T-helper 1 cell treated with Interleukin-12 subunit alpha and Interleukin-12 subunit beta and Interleukin-4 antibody, amounts not matched to agents 30 ng/mL and 1 ng/mL, for 36 hours (primary cell): ENCODE measurements at regions not wholly inside any gene's neighbourhood (a gene's known extent, or its start where the extent isn't known, plus 50 kb on each side); places are given as distances from the start of the nearest gene placed in this dataset.

Source experiments
- intact Hi-C: fragments of 100-400 bp; cut with micrococcal nuclease; formaldehyde crosslinking; loops from one replicate; pipeline ENCODE4 v1.15.1; 2024

GRCh38 chr1:29744684-29745490 lies 508.6 kb downstream of the PTPRU start:
- intact Hi-C loops, result no loop called here

GRCh38 chr1:29743931-29744330 lies 507.6 kb downstream of the PTPRU start:
- intact Hi-C loops, result no loop called here

- intact Hi-C loops, result no loop called here
Observed at GRCh38 chr1:29743264-29743663, 506.9 kb downstream of the PTPRU start.

- intact Hi-C loops, result no loop called here
Observed at GRCh38 chr1:29739176-29739575, 502.9 kb downstream of the PTPRU start.

DNA sequence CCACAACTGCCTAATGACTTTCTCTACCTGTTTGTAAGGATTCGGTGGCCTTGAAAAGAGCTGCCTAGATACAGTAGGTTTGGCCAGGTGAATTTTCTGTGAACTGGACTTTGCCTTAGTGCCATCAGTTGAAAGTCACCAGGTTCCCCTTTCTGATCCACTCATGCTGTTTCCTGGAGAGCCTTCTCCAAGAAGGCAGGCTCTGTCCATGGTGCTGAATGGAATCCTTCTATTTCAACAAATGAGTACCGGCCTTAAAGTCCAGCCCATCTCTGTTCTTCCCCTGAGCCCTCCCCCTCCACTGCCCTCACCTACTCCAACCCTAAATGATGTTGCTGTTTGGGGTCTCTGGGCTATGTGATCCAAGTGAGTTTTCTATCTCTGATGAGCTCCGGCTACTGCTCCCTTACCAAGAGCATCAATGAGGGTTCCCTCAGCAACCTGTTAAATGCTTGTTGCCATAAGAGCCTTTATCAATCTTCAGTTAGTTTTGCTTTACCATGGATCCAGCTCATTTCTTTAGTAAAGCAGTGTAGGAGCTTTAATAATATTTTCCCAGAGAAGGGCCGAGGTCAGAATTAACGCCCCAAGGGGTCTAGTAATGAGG lies 500.4 kb downstream of the PTPRU start:
- intact Hi-C loops, result no loop called here

DNA sequence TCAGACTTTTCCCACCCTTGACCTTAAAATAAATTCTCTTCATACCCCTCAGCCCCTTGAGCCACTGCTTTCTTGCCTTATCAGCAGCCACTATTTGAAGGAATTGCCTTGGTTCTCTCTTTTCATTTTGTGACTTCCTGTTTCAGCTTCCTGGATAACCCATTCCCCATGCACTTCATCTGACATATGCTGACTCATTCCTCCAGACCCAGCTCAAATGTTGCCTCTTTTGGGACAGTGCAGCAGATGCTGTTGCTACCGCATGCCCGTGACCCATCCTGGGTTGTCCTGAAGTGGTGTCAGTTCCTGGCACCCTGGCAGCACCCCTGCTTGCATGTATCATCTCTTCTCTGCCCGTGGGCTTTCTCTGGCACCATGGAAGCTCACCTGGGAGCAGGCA lies 496.1 kb downstream of the PTPRU start:
- intact Hi-C loops, result no loop called here

- intact Hi-C loops, result no loop called here
Observed at GRCh38 chr1:29730623-29731022, 494.3 kb downstream of the PTPRU start.

- intact Hi-C loops, result no loop called here
Observed at GRCh38 chr1:29729281-29729680, 493.0 kb downstream of the PTPRU start.

DNA sequence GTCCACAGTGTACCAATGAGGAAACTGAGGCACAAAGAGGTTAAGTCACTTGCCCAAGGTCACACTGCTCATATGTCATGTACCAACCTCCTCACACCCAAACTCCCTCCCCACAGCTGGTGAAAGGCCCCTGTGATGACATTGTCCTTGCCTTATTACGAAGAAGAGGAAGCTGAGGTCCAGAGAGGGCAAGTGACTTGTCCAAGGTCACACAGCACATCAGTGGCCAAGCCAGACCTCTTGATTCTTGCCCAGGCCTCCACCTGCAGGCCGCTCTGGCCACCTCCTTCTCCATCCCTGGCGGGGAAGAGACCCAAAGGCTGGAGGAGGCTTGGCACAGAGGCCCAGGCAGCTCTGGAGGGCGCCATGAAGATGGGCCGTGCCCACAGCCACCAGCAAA lies 492.4 kb downstream of the PTPRU start:
- intact Hi-C loops, result no loop called here

GRCh38 chr1:29725262-29725661 lies 488.9 kb downstream of the PTPRU start:
- intact Hi-C loops, result no loop called here

- intact Hi-C loops, result no loop called here
Observed at GRCh38 chr1:29722598-29722997, 486.3 kb downstream of the PTPRU start.

DNA sequence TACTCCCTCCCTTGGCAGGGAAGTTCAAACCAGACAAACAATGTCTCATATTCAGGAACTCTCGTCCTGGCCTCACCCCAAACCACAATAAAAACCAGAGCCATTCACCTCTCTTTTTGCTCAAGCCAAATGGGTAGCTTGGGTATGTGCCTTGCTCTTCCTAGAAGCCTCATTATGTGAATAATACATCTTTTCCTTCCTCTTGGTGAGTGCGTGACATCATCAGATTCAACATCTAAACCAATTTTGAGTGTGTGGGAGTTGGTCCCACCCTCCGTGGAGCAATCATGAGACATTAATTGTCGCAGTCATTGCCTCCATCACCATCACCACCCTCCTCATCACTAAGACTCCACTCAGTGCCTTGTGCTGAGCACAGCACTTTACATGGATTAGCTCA lies 482.9 kb downstream of the PTPRU start:
- intact Hi-C loops, result no loop called here

DNA sequence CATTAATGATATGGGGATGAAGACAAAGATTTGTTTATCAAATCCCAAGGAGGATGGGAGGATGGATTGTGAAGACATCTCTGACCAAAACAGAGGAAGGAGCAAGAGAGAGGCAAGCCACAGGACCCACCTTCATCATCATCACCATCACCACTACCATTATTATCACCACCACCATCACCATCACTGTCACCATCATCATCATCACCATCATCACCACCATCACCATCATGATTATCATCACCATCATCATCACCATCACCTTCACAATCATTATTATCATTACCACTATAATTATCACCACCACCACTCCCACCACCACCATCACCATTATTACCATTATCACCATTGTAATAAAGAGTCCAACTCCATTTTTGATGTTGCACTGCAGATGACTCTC lies 482.5 kb downstream of the PTPRU start:
- intact Hi-C loops, result no loop called here

DNA sequence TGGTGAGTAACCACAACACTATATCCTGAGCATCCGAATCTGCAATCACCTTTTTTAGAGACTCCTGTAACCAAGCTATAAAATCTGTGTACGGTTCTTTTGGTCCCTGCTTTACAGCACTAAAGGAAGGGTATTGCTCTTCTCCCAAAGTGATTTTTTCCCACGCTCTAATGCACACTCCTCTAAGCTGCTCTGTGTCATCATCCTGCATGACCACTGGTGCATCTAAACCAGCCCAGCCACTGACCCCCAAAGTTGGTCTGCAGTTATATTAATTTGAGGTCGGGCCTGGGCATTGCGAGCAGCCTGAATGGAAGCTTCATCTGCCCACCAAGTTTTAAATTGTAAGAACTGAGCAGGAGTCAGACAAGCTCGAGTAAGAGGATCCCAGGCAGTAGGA lies 480.0 kb downstream of the PTPRU start:
- intact Hi-C loops, result no loop called here

- intact Hi-C loops, result loop anchor here (2.0 to 5.0 kb wide), 2 partner anchors 63 to 478 kb away; no protein-coding TSS in a partner anchor
Observed at GRCh38 chr1:29713857-29714256, 477.5 kb downstream of the PTPRU start.

GRCh38 chr1:29712801-29713200 lies 476.5 kb downstream of the PTPRU start:
- intact Hi-C loops, result loop anchor here (2.0 to 5.0 kb wide), 2 partner anchors 64 to 480 kb away; no protein-coding TSS in a partner anchor

DNA sequence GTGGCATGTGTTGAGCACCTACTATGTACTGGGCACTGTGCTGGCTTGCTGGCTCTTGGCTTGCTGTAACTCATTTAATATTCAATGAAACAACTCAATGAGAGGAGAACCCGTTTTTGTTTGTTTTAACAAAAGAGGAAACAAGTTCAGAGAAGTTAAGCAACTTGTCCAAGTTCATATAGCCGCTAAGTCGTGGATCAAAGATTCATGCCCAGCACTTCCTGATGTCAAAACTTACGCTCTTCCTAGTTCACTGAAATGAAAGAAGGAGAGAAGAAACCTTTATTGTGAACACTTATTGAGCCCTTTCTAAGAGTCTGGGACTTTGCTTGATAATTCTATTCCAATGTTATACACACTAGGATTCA lies 475.9 kb downstream of the PTPRU start:
- intact Hi-C loops, result loop anchor here (2.0 to 5.0 kb wide), 2 partner anchors 65 to 480 kb away; no protein-coding TSS in a partner anchor

DNA sequence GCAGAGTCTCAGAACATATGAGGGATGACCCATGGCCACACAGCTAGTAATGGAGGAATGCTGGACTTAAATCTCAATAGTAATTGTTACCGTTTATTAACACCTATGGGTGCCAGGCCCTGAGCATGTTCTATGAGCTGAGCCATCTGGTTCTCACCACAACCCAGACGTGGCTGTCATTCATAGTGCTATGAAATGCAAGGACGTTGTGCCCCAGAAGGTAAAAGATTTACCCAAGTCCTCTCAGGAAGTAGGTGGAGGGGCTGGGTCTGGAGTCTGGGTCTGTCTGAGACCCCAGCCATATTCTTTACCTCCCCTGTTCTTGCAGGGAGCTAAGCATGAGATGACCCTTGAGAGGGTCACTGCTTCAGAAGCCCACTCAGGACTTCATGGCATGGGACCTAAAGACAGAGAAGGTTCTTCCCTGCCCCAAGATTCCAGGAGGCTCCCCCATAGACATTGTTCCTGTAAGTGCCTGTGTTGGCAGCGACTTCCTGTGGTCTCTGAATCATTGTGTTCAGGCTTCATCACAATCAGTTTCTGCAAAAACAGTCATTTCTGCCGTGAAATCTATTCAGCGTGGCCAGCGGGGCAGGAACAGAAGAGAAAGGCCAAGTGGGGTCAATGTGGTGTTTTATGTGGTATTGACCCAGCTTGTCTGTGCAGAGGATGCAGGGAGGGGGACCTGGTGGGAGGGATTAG lies 475.4 kb downstream of the PTPRU start:
- intact Hi-C loops, result loop anchor here (2.0 to 5.0 kb wide), 2 partner anchors 65 to 481 kb away; no protein-coding TSS in a partner anchor

GRCh38 chr1:29709704-29710280 lies 473.5 kb downstream of the PTPRU start:
- intact Hi-C loops, result loop anchor here (5.0 kb wide), 2 partner anchors 483 to 673 kb away; no protein-coding TSS in a partner anchor

DNA sequence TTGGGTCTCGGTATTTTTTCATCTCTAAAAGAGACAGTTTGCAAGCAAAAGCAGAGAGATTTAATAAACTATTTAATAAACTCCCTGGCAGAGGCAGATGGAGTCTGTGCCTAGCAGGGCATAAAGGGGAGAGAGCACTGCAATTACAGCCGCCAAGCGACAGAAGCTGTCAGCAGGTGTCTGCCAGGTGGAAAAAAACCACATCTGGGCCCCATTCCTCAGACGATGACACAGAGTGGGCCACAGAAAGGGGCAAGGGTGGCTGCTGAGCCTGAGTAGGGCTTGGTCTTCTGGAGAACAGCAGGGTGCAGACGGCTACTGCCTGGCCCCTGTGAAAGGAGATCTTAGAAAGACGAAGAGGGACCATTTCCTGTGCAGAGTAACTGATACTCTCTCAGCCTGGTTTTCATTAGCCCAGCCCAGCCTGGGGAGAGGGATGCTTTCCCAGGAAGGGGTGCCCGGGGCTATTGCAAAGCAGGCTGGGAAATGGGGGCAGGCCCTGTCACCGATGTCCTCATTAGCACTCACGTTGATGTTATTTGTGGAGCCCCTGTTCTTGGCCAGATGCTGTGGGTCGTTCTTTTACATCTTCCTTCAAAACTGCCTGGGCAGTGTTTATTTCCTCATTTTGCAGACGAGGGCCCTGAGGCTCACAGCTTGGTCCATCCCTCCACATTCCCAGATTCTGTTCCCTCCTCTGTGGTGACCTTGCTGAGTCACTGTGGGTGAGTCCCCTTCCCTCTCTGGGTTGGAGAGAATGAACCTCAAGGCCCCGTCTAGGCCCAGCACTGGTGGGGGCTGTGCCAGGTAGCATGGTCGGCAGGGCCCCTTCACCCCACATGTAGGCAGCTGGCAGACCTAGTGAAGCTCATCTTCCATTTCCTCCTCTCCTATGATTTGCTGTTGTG lies 472.7 kb downstream of the PTPRU start:
- intact Hi-C loops, result loop anchor here (5.0 kb wide), 1 partner anchor 673 kb away; no protein-coding TSS in a partner anchor

DNA sequence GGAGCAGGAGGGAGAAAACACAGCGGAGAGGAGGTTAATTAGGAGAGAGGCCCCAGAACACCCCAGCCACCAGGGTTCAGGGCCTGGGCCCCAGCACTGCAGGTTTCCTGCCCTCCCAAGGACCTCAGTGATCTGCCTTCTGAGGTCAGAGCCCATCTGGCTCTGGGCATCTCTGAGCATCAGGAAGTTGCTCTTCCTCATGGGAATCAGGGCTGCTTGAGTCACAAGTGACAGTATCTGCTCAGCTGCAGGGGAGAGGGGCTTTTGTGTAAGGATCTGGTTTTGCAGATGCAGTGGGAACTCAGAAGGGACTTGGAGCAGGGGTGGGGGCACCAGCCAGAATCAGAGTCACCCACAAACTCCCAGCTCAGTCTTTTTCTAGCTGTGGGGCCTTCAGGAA lies 472.1 kb downstream of the PTPRU start:
- intact Hi-C loops, result loop anchor here (5.0 kb wide), 1 partner anchor 674 kb away; no protein-coding TSS in a partner anchor
